SW 1271 (cell line): ENCODE measurements at regions not wholly inside any gene's neighbourhood (a gene's known extent, or its start where the extent isn't known, plus 50 kb on each side); places are given as distances from the start of the nearest gene placed in this dataset.

Experiments
- DNase-seq, 2 experiments: peaks; one replicate each; lab custom pipeline; 2025; lab: John Stamatoyannopoulos, UW

DNA sequence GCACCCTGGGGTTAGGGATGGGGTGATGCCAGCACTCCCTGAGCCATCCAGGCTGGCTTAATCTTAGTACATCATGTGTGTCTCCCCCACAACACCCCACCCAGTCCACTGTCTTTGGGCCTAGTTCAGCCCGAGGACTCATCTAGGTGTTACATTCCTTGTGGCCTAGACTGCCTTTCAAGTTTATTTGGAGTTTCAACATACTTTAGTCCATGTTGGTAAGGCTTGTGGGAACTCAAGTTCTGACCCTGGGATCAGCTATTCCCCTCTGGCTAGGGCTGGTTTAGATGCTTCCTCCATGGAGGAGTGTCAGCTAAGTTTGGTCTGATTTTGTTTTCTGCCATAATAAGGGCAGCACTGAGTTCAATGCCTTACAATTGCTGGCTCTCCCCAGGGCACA, 302.4 kb downstream of the SMARCA2 start:
- DNase-seq: no peak

DNA sequence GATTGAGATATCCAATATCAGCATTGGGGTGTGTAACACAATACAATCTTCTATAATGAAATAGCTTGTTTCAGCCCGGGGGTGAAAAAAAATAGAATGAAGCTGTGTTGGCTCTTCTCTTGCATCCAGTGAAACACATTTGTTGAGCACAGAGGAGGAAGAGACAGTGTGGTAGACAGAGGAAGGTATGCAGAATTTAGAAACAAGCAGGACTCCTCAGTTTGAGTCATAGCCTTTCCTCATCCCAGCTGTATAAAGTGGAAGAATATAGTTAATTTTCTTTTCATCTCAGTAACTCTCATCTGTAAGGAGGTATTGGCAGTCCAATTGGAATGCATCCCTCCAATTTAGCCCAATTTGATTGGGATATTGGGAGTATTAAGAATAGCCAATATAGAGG, 302.2 kb upstream of the VLDLR start:
- no peak for DNase-seq

DNA sequence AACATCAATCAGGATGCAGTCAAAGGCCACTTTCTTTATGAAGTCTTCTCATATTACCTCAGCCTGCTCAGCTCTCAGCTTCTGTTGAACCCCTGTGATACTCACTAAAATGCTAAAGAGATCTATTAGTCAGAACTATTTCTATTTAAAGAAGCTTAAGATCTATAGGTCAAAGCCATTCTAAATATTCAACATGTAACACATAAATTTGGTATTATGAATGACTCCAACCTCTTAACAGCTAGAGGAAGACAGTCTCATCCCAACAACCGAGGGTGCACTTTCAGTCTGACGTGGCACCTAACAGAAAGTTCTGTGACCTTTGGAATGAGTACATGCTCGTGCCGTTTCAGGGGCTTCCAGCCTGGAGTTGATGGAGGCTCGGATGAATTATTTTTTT, 301.5 kb upstream of the VLDLR start:
- DNase-seq: no peak

DNA sequence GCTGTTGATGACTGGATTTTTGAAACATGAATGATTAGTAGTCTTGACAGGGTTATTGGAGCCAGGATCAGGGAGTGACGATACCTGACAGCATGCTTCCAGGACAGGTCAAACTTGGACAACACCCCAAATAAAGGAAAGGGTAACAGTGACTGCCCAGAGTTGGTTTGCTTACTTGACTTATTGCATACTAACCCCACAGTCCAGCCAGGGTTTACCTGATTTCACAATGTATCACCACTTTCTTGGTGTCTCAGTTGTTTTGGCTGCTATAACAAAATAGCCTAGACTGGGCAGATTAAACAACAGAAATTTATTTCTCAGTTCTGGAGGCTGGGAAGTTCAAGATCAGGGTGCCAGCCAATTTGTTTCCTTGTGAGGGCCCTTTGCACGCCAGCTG, 301.0 kb upstream of the VLDLR start:
- no peak for DNase-seq

- DNase-seq: no peak
Observed at GRCh38 chr9:2321523-2322148, 300.0 kb upstream of the VLDLR start.

DNA sequence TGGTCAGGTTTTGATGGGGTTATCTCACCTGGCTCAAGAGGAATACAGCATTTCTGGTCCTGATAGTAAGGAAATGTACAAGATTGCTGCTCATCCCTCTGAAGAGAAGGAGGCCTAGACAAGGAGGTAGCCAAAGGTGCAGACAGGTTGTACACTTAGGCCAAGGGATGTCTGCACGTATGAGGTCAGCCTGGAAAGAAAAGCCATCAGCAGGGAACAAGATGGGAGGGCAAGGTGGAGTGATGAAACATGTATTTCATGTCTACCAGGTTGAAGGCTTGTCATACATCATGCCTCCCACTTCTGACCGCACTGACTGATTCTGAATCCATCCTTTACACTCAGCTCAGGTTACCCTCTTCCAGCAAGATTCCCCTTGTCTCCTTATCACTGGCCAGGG, 296.8 kb upstream of the VLDLR start:
- DNase-seq: no peak

DNA sequence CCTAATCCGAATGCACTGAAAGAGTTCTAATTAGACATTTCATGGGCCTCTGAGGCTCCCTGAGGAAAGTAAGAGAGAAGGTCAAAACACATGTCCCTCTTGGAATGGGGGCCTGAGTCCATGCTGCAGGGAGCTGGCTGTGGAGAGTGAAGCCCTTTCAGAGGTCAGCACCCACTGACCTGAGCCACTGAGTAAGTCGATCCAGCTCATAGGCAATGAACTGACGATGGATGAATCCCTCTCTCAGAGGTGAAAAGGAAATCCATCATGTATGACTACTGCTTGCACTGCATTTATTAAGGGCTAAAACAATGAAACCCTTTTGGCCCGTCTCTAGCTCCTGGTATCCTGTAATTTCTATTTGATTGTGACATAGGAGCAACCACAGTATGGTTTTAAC, 288.9 kb upstream of the VLDLR start:
- DNase-seq: no peak

GRCh38 chr9:2335260-2335659, 286.3 kb upstream of the VLDLR start:
- no peak for DNase-seq

DNA sequence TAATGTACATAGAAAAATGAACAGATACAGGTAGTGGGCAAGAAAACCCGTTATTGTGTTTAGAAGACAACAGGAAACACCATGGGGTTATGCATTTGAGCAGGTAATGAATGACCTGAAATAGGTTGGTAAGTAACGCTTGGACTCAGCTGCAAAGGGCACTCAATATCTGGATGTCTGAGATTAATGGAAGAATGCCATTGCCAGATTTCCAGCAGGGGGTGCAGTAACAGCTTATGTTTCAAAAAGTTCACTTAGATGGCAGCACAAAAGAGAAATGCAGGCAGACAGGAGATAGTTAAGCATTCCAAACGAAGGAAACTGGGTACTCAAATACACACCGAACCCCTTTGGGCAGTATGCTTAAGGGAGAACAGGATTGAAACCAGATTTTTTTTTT, 285.5 kb upstream of the VLDLR start:
- no peak for DNase-seq

DNA sequence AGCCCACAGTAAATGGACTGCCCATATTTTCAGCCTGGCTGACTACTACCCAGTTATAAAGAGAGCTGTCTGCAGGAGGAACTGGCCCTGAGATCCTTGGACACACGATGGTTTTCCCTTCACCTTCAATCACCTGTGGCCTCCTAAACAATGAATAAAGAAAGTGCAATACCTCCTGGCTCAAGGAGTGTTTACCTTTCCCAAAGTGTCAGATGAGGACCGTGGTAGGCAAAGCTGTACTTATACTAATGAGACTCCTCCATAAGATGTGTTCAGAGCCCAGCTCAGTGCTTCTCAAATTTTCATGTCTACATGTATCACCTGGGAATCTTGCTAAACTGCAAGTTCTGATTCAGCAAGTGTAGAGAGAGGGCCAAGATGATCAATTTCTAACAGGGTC, 284.5 kb upstream of the VLDLR start:
- no peak for DNase-seq

DNA sequence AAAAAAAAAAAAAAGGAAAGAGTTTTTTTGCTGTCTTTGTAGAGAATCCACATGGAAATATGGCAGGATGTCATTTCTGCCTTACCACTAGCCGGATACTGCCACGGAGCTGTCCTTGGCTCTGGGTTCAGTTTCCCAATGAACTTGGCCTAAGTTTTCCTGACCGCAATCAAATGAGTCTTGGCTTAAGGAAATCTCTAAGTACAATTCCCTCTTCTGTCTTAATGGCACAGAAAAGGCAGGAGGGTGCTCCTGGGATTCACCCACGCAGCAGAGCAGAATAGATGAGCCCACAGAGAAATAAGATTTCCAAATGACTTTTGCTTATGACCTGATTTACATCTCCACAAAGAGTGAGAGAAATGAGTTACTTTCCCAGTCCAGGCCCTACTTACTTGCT, 284.0 kb upstream of the VLDLR start:
- no peak for DNase-seq

GRCh38 chr9:2338777-2339365, 282.7 kb upstream of the VLDLR start:
- DNase-seq: no peak

DNA sequence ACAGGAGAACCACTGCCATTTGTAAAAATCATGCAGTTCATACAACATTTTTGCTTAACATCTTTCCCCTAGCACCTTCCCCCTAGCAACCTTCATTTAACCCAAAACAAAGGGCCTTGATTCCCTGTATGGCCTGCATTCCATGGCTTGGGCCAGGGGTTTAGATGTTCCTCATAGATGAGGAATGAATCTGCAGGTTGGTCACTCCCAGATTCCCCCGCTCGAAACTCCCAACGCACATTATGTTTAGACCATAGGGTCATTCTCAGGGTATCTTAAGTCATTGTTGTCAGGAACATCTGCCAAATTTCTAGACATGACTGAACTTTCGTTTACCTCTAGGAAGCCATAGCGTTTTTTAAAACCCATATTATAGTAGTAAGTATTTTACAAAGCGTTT, 282.2 kb upstream of the VLDLR start:
- DNase-seq: no peak

- no peak for DNase-seq
Observed at GRCh38 chr9:2340046-2340760, 281.4 kb upstream of the VLDLR start.

DNA sequence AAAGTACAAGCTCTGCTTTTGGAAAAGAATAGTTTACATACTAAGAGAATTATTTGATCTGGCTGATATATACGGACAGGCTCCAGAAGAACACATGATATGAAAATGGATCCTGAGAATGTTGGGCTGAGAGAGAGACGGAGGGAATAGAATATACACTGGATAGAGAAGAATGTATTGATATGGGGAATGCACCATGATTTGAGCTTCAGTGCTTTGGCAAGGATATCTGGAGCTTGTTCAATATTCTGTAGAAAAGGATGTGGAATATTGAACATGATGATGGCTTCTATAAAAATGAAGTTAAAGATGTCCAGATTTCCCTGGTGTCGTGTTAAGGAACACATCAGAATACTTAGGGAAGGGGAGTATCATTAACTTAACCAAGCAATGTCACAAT, 280.5 kb upstream of the VLDLR start:
- DNase-seq: no peak

DNA sequence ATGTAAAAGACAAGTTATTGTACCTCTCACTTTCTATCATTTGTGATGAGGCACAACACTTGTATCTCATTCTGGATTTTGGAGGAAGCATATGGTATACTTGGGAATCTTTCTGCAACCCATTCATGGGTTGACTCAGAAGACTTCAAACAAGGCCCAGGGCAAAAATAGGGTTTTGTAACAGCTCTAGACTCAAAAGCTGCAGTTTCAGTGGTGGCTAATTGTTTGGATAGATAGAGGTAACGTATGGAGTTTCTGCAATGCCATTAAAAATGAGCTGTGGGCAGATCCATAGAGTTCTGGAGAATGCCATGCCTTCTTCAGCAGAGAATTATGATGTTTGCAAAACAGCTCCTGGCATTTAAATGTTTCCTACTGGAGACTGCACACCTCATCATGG, 279.6 kb upstream of the VLDLR start:
- no peak for DNase-seq

DNA sequence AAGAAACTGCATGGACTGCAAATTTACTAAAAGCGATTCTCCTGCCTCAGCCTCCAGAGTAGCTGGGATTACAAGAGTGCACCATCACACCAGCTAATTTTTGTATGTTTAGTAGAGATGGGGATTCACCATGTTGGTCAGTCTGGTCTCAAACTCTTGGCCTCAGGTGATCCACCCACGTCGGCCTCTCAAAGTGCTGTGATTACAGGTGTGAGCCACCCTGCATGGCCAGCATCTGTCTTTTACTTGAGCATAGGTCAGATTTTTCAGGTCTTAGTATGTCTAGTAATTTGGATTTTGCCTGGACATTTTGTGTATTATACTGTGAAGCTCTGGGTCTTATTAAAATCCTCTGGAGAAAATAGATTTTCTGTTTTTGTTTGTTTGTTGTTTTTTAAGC, 277.8 kb upstream of the VLDLR start:
- no peak for DNase-seq

GRCh38 chr9:2344436-2344835, 277.2 kb upstream of the VLDLR start:
- no peak for DNase-seq

DNA sequence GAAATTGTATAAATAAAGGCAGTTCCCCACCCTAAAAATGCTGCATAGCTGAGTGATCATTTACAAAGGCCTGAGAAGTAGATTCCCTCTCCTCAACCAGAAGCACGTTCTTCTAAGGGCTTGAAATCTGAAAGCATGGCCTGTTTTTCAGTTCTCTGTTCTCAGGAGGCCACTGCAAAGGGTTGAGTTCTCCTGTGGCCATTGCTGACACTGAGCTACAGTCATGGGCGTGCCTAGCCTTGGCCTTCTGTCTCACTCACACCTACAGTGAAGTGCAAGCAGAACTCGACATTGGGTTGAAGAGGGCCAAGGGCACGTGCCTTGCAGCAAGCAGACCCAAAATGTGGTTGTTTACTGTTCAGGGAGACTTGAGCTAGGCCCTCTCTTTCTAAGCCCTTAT, 276.6 kb upstream of the VLDLR start:
- DNase-seq: no peak

GRCh38 chr9:2346277-2346913, 275.2 kb upstream of the VLDLR start:
- DNase-seq: no peak

DNA sequence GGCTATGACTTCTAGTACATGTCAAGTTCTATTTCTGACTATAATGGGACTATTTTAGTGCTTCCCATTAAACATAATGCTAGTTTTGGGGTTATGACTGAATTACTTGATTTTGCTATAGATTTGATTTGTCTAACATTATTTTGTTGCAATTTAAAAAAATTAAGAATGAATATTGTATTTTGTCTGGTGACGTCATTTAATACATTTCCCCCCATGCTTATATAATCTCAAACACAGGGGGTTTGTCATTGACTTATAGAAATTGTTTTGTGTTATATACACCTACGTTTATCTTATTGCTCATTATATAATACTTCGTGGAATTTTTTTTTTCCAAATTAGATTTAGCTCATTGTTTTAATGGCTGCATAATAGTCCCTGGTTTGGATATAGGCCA, 270.3 kb upstream of the VLDLR start:
- no peak for DNase-seq

GRCh38 chr9:2354216-2354615, 267.4 kb upstream of the VLDLR start:
- no peak for DNase-seq
